EL (cell line): ENCODE measurements at regions not wholly inside any gene's neighbourhood (a gene's known extent, or its start where the extent isn't known, plus 50 kb on each side); places are given as distances from the start of the nearest gene placed in this dataset.

Source experiments
- DNase-seq: peaks from one replicate; pipeline ENCODE4 v3.0.0-alpha.2; 2016

GRCh38 chr6:75546381-75546780, 52.8 kb upstream of the FILIP1 start:
- DNase-seq: peak; percentile 6

DNA sequence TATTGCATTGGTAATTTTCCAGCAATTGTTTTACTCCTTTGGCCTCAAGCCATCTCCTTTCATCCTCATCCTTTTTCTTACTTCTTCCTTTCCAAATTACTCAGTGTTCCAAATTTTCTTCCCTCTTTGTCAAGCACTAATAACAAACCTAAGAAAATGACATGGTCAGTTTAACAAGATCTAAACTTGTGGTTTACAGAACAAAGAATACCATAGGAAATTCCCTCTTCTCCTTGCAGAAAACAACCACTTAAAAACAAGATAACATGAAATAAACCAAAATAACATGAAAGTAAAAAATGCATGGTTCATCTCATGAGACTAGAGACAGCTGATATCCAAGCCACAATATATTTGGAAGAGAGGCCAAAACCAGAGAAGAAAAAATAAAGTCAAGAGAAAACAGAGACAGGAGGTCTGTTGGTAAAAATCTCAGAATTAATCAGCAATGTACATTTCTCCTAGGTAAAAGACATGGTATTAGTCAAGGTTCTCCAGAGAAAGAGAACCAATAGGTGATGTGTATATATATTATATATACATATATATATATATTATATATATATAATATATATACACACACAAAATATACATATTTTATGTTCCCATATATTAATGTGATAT, 51.0 kb upstream of the SENP6 start:
- DNase-seq: no peak

DNA sequence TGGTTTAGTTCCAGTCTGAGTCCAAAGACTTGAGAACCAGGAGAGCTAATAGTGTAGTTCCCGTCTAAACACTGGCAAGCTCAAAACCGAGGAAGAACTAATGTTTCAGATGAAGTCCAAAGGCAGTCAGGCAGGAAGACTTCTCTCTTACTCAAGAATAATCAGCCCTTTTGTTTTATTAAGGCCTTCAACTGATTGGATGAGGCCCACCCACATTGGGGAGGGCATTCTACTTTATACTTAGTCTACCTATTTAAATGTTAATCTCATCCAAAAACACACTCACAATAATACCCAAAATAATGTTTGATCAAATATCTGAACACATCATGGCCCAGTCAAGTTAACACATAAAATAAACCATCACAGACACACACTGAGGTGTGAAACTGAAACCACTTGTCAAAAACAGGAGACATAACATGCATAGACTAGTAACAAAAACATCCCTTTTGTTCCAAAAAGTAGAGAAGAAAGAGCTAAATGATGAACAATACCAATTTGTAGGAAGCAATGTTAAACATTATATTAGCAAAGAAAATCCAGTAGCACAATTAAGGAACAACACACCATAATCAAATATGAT, 50.2 kb upstream of the SENP6 start:
- DNase-seq: no peak
